ENCODE measurements at regions not wholly inside any gene's neighbourhood (a gene's known extent, or its start where the extent isn't known, plus 50 kb on each side); places are given as distances from the start of the nearest gene placed in this dataset.
A peak's percentile ranks its signal among the peaks of the same experiment; 100 is the strongest.
"Not testable (repeated sequence)": the region's sequence is repeated elsewhere in the genome, so short reads cannot be mapped to it uniquely, and the experiment has no call there.

- not testable (repeated sequence) for DNase-seq
Measured at GRCh38 chr6:21282360-21282759, 311.2 kb upstream of the SOX4 start.

GRCh38 chr6:21284166-21284565, 309.4 kb upstream of the SOX4 start:
- no peak for DNase-seq

GRCh38 chr6:21284706-21285105, 308.8 kb upstream of the SOX4 start:
- DNase-seq, result no peak

DNA sequence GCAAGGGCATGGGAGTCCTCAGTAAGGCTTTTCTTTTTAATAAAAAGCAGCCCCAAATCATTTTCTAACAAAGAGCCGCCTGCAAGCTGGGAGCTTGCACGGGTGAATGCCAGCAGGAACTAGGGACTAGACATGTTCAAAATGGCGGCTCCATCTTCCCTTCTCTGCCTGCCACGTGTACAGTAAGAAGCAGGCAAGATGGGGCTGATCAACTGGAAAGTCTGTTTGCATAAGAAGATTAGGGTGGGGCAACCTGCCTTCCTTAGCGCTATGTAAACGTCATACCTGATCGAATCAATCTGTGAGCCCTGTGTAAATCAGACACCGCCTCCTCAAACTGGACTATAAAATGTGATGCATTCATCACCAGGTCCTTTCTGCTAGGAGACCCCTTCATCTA, 299.4 kb upstream of the SOX4 start:
- no peak for DNase-seq

- DNase-seq, result no peak
Measured at GRCh38 chr6:21295506-21296240, 297.9 kb upstream of the SOX4 start.

DNA sequence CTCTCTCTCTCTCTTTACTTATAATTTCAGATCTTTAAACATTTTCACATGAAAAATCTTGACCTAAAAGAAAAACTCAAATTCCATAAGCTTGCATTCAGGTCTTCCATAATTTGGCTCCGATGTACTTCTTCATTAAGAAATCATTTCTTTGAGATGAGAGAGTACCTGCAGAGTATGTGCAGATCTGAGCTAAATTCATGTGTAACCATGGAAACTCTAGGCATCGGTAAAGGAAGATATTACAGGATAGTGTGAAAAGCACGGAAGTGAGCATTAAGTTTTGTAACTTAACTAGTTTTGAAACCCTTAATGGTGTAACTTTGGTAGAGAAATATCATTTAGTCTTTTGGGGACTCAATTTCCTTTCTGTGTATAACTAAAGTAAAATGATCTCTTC, 295.9 kb upstream of the SOX4 start:
- no peak for DNase-seq

- no peak for DNase-seq
Measured at GRCh38 chr6:21299216-21299615, 294.3 kb upstream of the SOX4 start.

- no peak for DNase-seq
Measured at GRCh38 chr6:21300439-21300838, 293.1 kb upstream of the SOX4 start.

DNA sequence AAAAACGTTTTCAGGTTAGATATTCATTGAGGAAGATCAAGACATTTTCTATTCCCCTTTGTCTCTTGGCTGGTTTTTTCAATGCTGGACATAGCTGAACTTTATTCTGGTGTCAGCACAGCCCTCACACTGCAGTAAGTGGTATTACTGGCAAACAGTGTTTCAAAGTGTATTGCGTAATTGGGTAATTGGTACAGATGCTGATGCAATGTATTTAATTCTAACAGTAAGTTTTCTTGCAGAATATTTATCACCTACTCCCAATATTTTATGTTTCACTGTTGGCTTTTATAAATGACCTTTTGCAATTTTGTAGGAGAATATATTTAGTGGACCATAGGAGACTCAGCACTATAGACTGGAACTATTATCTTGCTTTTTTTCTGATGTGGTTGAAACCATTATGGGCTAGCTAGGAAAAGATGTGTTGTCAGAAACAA, 287.6 kb upstream of the SOX4 start:
- no peak for DNase-seq

DNA sequence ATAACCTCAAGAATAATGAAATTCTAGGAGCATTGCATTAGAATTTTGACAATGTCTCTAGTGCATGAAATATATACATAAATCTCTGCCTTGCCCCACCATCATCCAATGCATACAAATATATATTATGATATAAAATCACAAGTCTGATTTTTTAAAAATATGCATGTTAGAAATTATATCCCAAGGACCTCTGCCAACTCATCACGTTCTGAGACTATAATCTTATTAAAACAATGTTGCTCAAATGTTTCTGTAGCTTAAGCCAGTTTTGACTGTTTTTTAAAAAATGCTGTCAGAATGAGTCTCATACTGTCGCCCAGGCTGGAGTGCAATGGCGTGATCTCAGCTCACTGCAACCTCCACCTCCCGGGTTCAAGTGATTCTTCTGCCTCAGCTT, 287.0 kb upstream of the SOX4 start:
- no peak for DNase-seq

GRCh38 chr6:21309807-21310221, 283.7 kb upstream of the SOX4 start:
- peak; percentile 13 for DNase-seq

GRCh38 chr6:21310568-21311140, 282.9 kb upstream of the SOX4 start:
- DNase-seq, result no peak

GRCh38 chr6:21312118-21312517, 281.4 kb upstream of the SOX4 start:
- no peak for DNase-seq

DNA sequence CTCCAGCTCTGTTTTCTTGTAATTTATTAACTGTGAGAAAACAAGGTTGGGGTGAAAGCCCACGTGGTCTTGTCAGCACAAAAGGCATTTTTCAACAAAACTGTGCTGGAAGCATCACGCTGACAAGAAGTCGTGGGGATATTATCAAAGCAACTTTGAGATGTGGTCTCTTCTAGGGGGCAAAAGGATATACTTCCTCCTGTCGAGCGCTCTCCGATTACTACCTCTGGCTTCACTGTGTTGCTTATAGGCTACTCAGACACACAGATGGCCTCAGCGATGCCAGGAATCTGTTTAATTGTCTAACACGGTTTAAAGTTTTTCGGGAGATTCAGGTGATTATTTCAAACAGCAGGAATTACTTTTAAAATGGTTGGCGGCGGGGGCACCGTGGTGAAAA, 275.9 kb upstream of the SOX4 start:
- DNase-seq, result no peak

- no peak for DNase-seq
Measured at GRCh38 chr6:21321076-21321475, 272.5 kb upstream of the SOX4 start.

DNA sequence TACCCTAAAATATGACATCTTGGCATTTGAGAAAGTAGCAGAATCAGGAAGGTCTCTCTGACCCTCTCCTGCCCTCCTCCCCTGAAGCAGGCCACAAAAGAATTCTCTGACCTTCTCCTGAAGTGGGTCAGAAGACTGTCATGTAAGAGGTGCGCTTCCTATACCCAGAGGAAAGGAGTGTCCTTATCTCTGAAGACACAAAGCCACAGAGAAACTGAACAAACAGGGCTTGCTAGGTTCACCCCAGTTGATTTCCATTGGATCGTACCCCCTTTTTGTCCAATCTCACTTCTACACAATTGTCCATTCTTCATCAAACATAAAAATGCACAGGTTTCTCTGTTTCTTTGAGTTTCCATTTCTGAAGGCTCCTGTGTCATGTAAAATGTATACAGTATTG, 272.0 kb upstream of the SOX4 start:
- DNase-seq, result no peak

DNA sequence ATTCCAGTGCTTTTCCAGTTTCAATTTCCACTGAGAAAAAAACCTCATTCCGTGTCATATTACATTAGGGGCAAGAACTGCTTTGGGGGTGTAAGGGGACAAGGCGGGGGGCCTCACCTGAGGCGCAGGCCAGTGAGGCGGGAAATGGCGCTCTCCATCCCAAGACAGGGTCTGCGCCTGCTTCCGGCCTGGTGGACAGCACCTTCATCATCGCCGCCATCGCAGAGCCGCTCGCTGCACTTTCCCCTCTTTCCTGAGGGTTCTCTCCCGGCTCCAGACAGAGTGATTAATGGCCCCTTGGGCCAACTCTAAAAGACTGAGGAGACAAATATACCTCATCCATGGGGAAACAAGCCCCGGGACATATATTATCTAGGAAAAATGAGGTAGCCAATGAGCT, 270.0 kb upstream of the SOX4 start:
- no peak for DNase-seq

- no peak for DNase-seq
Measured at GRCh38 chr6:21325201-21325856, 268.2 kb upstream of the SOX4 start.

DNA sequence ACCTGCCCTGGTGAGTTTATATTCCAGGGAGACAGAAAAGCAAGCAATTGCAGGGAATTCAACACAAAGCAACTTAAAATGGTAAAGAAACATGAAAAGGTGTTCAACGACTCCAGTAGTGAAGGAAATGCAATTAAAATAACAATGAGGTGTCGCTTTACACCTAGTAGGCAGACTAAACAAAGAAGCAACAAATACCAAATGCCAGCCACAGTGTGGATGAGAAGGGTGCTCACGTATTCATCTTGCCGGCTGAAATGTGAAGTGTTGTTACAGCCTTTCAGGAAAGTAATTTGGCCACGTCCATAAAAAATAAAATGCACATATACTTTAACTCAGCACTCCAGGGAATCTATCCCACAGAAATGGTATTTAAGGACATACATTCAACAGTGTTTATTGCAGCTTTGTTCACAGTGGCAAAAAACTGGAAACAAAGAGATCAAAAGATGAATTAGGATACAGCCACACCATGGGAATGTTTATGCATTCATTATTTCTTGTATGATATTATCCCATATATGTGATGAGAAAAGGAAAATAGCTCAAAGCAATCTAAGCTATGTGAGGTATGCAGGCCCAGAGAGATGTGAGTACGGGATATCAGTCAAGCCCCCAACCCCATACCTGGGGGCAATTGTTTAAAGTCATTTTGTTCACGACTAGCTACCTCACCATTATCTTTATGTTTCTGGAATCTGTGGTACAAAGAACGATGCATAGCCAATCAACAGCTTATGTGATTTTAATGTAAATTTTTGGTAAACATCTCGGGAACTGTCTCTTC, 266.0 kb upstream of the SOX4 start:
- no peak for DNase-seq

DNA sequence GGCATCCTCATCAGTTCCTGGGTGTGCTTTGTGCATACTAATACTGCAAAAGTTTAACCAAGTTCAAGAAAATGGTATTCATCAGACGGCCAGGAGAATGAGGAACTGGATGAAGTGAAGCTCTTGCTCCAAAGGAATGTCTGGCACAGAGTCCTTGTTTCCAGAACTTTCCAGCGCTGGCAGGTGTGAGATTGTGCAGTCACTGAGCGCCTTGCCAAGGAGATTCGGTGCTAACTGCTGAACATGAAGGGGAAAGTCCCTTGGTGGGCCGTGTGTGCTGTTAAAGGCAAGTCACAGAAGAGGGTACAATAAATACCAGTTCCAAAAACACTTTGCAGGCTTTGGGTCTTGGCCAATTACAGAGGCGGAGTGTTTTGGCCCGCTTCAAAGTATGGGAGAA, 262.3 kb upstream of the SOX4 start:
- no peak for DNase-seq

DNA sequence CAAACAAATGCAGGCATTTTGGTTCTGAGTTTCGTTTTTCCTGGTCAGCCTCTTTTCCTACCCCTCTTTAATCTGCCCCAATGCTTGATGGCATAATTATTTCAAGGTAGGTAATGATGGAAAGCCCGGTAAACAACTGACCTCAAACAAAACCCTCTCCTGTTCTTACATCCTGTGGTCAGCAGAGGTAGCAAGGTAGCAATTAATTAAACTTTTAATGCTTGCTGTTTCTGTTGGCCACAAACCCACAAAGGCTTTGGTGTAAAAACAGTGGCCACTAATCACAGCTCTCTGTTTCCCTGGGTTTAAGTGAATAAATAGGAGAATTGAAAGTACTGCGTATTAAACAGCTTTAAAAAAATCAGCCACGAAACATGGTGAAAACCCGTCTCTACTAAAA, 261.5 kb upstream of the SOX4 start:
- no peak for DNase-seq

DNA sequence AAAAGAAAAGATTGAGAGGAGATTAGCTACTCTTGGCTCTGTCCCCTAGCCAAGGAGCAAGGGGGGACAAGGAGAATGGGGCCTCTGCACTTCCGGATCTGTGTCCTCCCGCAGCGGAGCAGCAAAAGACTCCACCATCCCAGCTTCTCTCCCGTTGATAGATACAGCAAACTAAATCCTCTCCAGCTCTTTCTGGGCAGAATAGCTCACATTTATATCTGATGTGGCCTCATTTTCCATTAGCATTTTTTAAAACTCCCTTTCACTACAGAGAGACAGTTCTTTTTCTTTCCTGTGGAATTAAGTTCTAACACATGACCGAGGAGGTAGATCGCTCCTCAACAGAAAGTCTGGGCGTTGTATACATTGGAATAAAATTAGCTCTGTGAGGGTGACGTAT, 260.9 kb upstream of the SOX4 start:
- no peak for DNase-seq

DNA sequence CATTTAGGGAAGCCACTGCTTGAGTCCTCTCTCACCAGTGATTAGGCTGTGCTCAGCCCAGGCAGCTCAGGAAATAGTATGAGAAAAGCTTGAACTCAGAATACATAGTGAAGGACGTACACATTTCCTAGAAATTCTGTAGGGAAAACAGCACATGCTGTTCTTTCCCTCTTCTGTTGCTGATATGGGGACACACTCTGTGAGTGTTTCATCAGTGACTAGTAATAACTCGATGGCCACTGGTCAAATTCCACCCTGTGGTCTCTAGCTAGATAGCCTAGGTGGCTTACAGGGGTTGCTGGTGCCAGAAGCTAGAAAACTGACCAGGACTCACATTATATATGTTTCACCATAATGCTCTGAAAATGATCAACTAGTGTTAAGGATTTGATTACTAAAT, 259.8 kb upstream of the SOX4 start:
- no peak for DNase-seq

DNA sequence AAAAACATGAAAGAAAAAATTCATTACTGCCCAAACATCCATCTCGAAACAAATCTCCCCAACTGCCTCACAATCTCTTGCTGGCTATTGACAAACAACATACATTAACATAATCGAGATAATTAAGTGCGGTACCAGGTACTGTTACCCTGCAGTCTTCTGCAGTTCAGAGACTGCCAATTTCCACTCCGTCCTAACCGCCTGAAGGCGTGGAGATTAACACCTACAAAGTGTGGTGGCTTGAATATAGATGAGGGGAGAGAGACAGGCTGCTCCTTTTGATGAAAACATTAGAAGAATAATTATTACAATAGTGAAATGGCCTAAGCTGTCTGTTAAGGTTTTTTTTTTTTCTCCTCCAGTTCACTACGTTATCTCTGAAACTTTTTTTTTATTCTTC, 258.9 kb upstream of the SOX4 start:
- DNase-seq, result no peak
